Activated B cell treated with CpG ODN at 0.5 μM for 24 hours (primary cell): ENCODE measurements at regions not wholly inside any gene's neighbourhood (a gene's known extent, or its start where the extent isn't known, plus 50 kb on each side); places are given as distances from the start of the nearest gene placed in this dataset.

Experiments
- ATAC-seq: fragments of 200-7000 bp; cut with Tn5 transposase; one replicate; pipeline ENCODE4 v1.10.0; 2021; ENCODE audit warnings: low read depth, mild to moderate bottlenecking, moderate library complexity
- CTCF ChIA-PET: fragments of 350-600 bp; sonication (Branson Sonifier 250); formaldehyde crosslinking; loops from one replicate; lab custom pipeline; 2021; ENCODE audit warnings: antibody characterized with exemption; lab: Charles Lee
- POLR2A ChIA-PET: fragments of 350-600 bp; sonication (Branson Sonifier 250); formaldehyde crosslinking; loops from one replicate; lab custom pipeline; 2021; ENCODE audit warnings: antibody characterized with exemption; lab: Charles Lee
- DNase-seq: peaks from one replicate; pipeline ENCODE4 v3.0.0; 2022
- H3K27ac Mint-ChIP-seq: one replicate; pipeline ENCODE4 v1.8.0; 2020; ENCODE audit warnings: mixed read lengths
- H3K27me3 Mint-ChIP-seq: one replicate; pipeline ENCODE4 v1.8.0; 2021; ENCODE audit warnings: mixed read lengths
- H3K36me3 Mint-ChIP-seq: one replicate; pipeline ENCODE4 v1.8.0; 2021; ENCODE audit warnings: low read depth, mixed read lengths
- H3K4me1 Mint-ChIP-seq: one replicate; pipeline ENCODE4 v1.8.0; 2021; ENCODE audit warnings: mixed read lengths
- H3K4me3 Mint-ChIP-seq: one replicate; pipeline ENCODE4 v1.8.0; 2020; ENCODE audit warnings: mild to moderate bottlenecking, mixed read lengths
- H3K9me3 Mint-ChIP-seq: one replicate; pipeline ENCODE4 v1.8.0; 2020; ENCODE audit warnings: mixed read lengths
- CTCF ChIP-seq: fragments of 200-600 bp; IDR thresholded peaks from one replicate; pipeline ENCODE4 v1.8.0; 2022; ENCODE audit warnings: antibody characterized with exemption, mild to moderate bottlenecking
- intact Hi-C: fragments of 100-400 bp; cut with micrococcal nuclease; formaldehyde crosslinking; loops from one replicate; pipeline ENCODE4 v1.15.1; 2024

GRCh38 chr10:83978681-83979383 is 160.5 kb upstream of the GHITM start:
- no peak for TF ChIP-seq CTCF

GRCh38 chr10:83982812-83983211 is 156.5 kb upstream of the GHITM start:
- H3K4me1 Mint-ChIP-seq, result no peaks in the 10 kb centered on the region
- DNase-seq (no peak), ATAC-seq (no peak)
- no peaks in the 10 kb centered on the region for H3K9me3 Mint-ChIP-seq
- intact Hi-C loops, result no loop called here
- H3K27ac Mint-ChIP-seq, result no peak overlapping the region
- H3K4me3 Mint-ChIP-seq, result no peak overlapping the region
- H3K27me3 Mint-ChIP-seq, result peaks cover 8% of the 10 kb centered on the region
- no peak for TF ChIP-seq CTCF
- ChIA-PET CTCF (no interaction called here), POLR2A (no interaction called here)
- H3K36me3 Mint-ChIP-seq, result no peaks in the 10 kb centered on the region

More at GRCh38 chr10:83978681-83979383, 160.5 kb upstream of the GHITM start:
- ChIA-PET POLR2A (no interaction called here), CTCF (no interaction called here)
- no peaks in the 10 kb centered on the region for H3K4me1 Mint-ChIP-seq
- H3K27ac Mint-ChIP-seq, result no peak overlapping the region
- DNase-seq, result no peak
- H3K36me3 Mint-ChIP-seq, result no peaks in the 10 kb centered on the region
- H3K4me3 Mint-ChIP-seq, result no peak overlapping the region
- no peaks in the 10 kb centered on the region for H3K9me3 Mint-ChIP-seq
- ATAC-seq, result no peak
- intact Hi-C loops, result no loop called here
- peaks cover 3% of the 10 kb centered on the region for H3K27me3 Mint-ChIP-seq

- H3K27ac Mint-ChIP-seq, result no peak overlapping the region
Measured at GRCh38 chr10:83983578-83984255, 155.6 kb upstream of the GHITM start.

GRCh38 chr10:83984256-83984640 is 155.1 kb upstream of the GHITM start:
- ChIA-PET POLR2A (no interaction called here), CTCF (no interaction called here)
- H3K27me3 Mint-ChIP-seq, result peaks cover 8% of the 10 kb centered on the region
- no peak for TF ChIP-seq CTCF
- DNase-seq (no peak), ATAC-seq (no peak)
- no peak overlapping the region for H3K27ac Mint-ChIP-seq
- no peaks in the 10 kb centered on the region for H3K4me1 Mint-ChIP-seq
- no peaks in the 10 kb centered on the region for H3K36me3 Mint-ChIP-seq
- intact Hi-C loops, result no loop called here
- no peak overlapping the region for H3K4me3 Mint-ChIP-seq
- H3K9me3 Mint-ChIP-seq, result no peaks in the 10 kb centered on the region

More at GRCh38 chr10:83983578-83984255, 155.6 kb upstream of the GHITM start:
- DNase-seq (no peak), ATAC-seq (no peak)
- ChIA-PET POLR2A (no interaction called here), CTCF (no interaction called here)
- Mint-ChIP-seq H3K9me3 (no peaks in the 10 kb centered on the region), H3K27me3 (peaks cover 8% of the 10 kb centered on the region), H3K4me1 (no peaks in the 10 kb centered on the region), H3K4me3 (no peak overlapping the region), H3K36me3 (no peaks in the 10 kb centered on the region)
- no peak for TF ChIP-seq CTCF
- intact Hi-C loops, result no loop called here

GRCh38 chr10:83986800-83987199 is 152.5 kb upstream of the GHITM start:
- H3K27ac Mint-ChIP-seq, result no peak overlapping the region

More at GRCh38 chr10:83986800-83987199, 152.5 kb upstream of the GHITM start:
- no peak for DNase-seq
- Mint-ChIP-seq H3K36me3 (no peaks in the 10 kb centered on the region), H3K4me3 (no peak overlapping the region), H3K9me3 (no peaks in the 10 kb centered on the region), H3K4me1 (peaks cover 11% of the 10 kb centered on the region), H3K27me3 (peaks cover 4% of the 10 kb centered on the region)
- ATAC-seq, result no peak
- intact Hi-C loops, result no loop called here
- ChIA-PET POLR2A (no interaction called here), CTCF (no interaction called here)
- no peak for TF ChIP-seq CTCF
